SK-N-SH (cell line): ENCODE measurements at regions not wholly inside any gene's neighbourhood (a gene's known extent, or its start where the extent isn't known, plus 50 kb on each side); places are given as distances from the start of the nearest gene placed in this dataset.

Experiments used
- GATA2 ChIP-seq: sonication (generic); formaldehyde crosslinking; IDR thresholded peaks from 2 replicates; pipeline ENCODE4 v1.5.0; 2020; ENCODE audit warnings: mild to moderate bottlenecking, missing genetic modification reagents
- JUND ChIP-seq: IDR thresholded peaks from 2 replicates; pipeline ENCODE4 v1.4.0; 2012
- SMC3 ChIP-seq: IDR thresholded peaks from 2 replicates; pipeline ENCODE4 v1.6.1; 2012; ENCODE audit warnings: low read depth, low read length, improper control_type of control experiment
- TF ChIP-seq, protein P1 (sequence below): fragments of 150-350 bp; IDR thresholded peaks from 2 replicates; pipeline ENCODE4 v1.6.1; 2017; ENCODE audit warnings: antibody characterized with exemption, low read length, low read depth, borderline replicate concordance
- TF ChIP-seq, protein P2 (sequence below): fragments of 200-600 bp; sonication (generic); IDR thresholded peaks from 2 replicates; pipeline ENCODE4 v1.6.1; 2017; ENCODE audit warnings: antibody characterized with exemption, mild to moderate bottlenecking, moderate library complexity
- TF ChIP-seq, protein P3 (sequence below): IDR thresholded peaks from 2 replicates; pipeline ENCODE4 v1.6.1; 2012; ENCODE audit warnings: mild to moderate bottlenecking, low read depth, low read length, moderate library complexity

DNA sequence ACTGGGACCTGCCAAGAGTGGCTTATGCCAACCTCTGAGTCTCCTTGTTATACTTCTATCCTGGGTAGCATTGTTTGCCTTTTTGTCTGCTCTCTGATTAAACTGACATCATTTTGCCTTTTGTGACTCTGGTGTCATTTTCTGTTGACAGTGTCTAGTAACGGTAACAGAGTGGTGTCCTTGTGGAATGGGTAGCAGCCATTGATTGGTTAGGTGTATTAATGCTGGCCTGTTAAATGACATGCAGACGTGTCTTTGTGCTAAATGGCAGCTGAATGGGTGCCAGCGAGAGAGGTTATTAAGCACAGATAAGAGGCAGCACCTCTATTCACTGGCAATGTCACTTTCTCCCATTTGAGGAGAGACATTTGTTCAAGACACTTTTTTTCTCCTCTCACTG is 1289.4 kb downstream of the PCDH9 start:
- TF ChIP-seq, protein P1, sequence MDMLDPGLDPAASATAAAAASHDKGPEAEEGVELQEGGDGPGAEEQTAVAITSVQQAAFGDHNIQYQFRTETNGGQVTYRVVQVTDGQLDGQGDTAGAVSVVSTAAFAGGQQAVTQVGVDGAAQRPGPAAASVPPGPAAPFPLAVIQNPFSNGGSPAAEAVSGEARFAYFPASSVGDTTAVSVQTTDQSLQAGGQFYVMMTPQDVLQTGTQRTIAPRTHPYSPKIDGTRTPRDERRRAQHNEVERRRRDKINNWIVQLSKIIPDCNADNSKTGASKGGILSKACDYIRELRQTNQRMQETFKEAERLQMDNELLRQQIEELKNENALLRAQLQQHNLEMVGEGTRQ: no peak
- TF ChIP-seq, protein P2, sequence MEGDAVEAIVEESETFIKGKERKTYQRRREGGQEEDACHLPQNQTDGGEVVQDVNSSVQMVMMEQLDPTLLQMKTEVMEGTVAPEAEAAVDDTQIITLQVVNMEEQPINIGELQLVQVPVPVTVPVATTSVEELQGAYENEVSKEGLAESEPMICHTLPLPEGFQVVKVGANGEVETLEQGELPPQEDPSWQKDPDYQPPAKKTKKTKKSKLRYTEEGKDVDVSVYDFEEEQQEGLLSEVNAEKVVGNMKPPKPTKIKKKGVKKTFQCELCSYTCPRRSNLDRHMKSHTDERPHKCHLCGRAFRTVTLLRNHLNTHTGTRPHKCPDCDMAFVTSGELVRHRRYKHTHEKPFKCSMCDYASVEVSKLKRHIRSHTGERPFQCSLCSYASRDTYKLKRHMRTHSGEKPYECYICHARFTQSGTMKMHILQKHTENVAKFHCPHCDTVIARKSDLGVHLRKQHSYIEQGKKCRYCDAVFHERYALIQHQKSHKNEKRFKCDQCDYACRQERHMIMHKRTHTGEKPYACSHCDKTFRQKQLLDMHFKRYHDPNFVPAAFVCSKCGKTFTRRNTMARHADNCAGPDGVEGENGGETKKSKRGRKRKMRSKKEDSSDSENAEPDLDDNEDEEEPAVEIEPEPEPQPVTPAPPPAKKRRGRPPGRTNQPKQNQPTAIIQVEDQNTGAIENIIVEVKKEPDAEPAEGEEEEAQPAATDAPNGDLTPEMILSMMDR: no peak
- TF ChIP-seq, protein P3, sequence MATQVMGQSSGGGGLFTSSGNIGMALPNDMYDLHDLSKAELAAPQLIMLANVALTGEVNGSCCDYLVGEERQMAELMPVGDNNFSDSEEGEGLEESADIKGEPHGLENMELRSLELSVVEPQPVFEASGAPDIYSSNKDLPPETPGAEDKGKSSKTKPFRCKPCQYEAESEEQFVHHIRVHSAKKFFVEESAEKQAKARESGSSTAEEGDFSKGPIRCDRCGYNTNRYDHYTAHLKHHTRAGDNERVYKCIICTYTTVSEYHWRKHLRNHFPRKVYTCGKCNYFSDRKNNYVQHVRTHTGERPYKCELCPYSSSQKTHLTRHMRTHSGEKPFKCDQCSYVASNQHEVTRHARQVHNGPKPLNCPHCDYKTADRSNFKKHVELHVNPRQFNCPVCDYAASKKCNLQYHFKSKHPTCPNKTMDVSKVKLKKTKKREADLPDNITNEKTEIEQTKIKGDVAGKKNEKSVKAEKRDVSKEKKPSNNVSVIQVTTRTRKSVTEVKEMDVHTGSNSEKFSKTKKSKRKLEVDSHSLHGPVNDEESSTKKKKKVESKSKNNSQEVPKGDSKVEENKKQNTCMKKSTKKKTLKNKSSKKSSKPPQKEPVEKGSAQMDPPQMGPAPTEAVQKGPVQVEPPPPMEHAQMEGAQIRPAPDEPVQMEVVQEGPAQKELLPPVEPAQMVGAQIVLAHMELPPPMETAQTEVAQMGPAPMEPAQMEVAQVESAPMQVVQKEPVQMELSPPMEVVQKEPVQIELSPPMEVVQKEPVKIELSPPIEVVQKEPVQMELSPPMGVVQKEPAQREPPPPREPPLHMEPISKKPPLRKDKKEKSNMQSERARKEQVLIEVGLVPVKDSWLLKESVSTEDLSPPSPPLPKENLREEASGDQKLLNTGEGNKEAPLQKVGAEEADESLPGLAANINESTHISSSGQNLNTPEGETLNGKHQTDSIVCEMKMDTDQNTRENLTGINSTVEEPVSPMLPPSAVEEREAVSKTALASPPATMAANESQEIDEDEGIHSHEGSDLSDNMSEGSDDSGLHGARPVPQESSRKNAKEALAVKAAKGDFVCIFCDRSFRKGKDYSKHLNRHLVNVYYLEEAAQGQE: no peak
- TF ChIP-seq SMC3: no peak
- no peak for TF ChIP-seq GATA2 (CRISPR knock-in tag)
- no peak for TF ChIP-seq JUND
